GM21447 (cell line): ENCODE measurements at regions not wholly inside any gene's neighbourhood (a gene's known extent, or its start where the extent isn't known, plus 50 kb on each side); places are given as distances from the start of the nearest gene placed in this dataset.

Experiments
- ATAC-seq: cut with Tn5 transposase; IDR thresholded peaks from one replicate; pipeline ENCODE4 v1.9.1; 2021; ENCODE audit not compliant: unreplicated experiment

DNA sequence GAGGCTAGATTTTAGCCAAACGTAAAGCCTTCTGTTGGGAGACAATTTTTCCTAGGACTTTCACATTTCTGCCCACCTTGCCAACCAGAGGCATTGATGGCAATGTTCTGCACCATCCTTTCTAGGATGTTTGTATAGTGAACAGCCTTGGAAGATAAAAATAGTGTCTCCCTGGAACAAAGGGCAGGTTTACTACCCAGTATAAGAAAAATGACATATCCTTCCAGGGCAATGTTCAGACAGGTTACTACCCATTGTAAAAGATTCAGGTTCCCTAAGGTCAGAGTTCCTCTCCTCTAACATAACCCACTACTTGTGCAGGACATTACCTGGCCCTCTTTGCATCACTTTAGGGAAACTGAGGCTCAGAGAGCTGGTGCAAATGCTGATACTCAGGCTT is 248.2 kb upstream of the VEPH1 start:
- ATAC-seq, result no peak

DNA sequence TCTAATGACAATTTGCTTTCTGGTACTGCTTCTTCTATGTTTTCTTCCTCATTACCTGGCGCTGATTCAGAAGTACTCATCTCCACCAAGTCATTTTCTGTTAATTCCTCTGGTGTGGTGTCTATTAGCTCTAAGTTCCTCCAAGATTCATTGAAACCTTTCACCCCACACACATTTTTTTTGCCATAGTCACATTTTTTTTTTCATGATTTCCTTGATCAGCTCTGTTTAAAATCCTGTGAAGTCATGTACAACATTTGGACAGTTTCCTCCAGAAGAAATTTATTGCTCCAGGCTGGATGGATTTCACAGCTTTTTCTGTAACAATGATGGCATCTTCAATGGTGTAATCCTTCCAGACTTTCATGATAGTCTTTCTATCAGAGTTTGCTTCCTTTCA is 243.2 kb upstream of the VEPH1 start:
- no peak for ATAC-seq

GRCh38 chr3:157741607-157742006 is 238.4 kb upstream of the VEPH1 start:
- ATAC-seq, result no peak

DNA sequence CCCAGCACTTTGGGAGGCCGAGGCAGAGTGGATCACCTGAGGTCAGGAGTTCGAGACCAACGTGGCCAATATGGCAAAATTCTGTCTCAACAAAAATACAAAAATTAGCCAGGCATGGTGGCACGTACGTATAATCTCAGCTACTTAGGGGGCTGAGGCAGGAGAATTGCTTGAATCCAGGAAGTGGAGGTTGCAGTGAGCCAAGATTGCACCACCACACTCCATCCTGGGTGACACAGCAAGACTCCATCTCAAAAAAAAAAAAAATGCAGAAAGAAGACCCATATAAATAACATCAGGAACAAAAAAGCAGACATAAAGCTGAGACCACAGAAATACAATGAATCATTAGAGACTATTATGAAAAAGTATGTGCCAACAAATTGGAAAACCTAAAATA is 235.2 kb upstream of the VEPH1 start:
- no peak for ATAC-seq

DNA sequence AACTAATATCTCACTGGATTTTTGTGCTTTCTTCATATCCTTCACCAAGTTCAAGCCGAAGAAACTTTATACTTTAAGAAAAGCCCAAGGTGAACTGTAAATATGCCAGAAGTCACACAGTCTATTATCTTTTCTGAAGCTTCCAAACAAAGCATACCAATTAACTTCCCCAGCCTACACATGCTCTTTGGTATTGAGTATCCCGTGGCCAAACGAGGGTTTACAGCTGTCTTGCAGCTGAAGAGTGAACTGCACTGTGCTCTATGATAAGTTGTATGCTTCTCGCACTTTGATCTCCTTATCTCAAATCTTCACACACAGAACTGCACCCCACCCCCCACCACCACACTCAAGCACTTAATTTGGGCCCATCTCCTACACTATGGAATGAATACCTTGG is 215.6 kb upstream of the VEPH1 start:
- no peak for ATAC-seq

- no peak for ATAC-seq
These were observed 209.9 kb upstream of the VEPH1 start for GRCh38 chr3:157713101-157713500.

GRCh38 chr3:157705258-157705657 is 202.0 kb upstream of the VEPH1 start:
- no peak for ATAC-seq

DNA sequence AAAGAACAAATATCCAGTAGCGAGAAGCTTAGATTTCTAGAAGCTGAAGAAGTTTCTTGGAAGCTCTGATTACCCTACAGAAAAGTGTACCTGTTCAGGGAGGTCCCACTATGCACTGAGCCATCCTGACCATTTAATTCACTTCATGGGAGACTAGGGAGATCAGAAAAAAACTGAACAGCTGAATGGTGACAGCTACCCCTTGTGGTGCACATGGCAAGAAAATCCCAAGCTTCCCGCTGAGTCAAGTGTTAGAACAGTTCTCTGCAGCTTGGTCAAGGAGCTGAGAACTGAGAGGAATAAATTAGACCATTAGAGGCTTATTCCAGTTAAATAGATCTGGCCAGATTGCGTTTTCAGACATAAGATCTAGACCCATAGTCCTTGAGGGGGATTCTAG is 197.2 kb upstream of the VEPH1 start:
- no peak for ATAC-seq

- no peak for ATAC-seq
These were observed 192.4 kb upstream of the VEPH1 start for GRCh38 chr3:157695586-157695985.

GRCh38 chr3:157695103-157695502 is 191.9 kb upstream of the VEPH1 start:
- no peak for ATAC-seq

DNA sequence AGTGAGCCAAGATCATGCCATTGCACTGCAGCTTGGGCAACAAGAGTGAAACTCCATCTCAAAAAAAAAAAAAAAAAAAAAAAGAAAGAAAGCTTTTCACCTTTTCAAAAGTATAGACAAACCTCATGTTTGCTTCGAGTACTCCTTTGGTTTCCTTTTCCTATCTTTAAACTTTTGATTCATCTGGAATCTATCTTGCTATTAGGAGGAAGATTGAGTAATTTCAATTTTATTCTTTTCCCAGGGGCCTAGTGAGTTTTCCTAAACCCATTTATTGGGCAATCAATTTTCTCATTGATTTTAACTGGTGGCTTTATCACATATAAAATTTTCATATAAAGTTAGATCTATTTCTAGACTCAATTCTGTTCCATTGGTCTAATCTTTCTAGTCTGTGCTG is 190.5 kb upstream of the VEPH1 start:
- no peak for ATAC-seq

- no peak for ATAC-seq
These were observed 189.3 kb upstream of the VEPH1 start for GRCh38 chr3:157692468-157692867.

GRCh38 chr3:157683668-157684067 is 180.5 kb upstream of the VEPH1 start:
- no peak for ATAC-seq

DNA sequence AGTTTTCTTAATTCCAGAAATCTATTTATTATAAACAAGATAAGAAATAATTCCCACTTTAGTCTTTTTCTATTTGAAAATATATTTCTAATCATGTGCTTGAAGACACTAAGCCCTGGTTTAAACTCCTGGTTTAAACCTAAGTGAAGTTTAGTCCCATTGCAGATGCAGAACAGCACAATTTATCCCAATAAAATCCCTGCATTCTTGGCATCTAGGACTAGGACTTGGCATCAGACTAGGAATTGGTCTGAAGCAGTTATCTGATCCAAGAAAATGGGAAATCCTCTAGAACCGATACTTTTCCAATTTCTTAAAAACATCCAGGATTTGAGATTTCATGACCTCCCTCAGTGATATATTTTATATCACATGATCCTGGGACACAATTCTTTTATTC is 168.8 kb upstream of the VEPH1 start:
- ATAC-seq, result no peak

- no peak for ATAC-seq
These were observed 168.4 kb upstream of the VEPH1 start for GRCh38 chr3:157671656-157672055.

GRCh38 chr3:157669416-157669815 is 166.2 kb upstream of the VEPH1 start:
- ATAC-seq, result no peak

DNA sequence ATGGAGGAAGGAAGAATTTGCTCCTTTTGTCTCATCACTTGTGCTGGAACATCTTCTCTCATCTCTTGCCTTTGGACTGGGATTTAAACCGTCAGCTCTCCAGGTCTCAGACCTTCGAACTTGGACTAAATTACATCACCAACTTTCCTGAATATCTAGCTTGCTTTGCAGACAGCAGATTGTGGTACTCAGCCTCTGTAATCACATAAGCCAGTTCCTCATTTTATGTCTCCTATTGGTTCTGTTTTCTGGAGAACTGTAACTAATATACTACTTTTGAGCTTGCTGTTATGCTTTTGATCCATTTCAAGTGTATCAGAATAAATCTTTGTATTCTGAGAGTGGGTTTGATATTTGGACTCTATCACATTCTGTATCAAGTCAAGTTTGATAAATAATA is 164.3 kb upstream of the VEPH1 start:
- no peak for ATAC-seq

DNA sequence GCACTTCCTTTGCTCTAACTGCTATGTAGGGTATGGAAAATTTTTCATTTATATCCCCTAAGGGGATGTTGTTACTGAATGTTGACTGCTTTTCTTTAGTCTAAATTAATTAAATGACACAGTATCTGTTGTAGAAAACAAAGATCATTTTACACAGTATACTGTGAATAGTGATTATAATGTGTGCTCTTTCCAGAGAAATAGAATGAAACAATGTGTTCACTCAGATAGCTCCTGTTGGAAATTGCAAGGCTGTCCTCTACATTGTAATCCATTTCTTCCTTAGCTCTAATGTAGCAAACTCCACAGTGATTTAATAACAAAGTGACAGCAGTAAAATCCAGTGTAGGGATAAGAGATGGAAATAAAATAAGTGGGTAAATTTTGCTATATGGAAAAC is 159.0 kb upstream of the VEPH1 start:
- no peak for ATAC-seq

DNA sequence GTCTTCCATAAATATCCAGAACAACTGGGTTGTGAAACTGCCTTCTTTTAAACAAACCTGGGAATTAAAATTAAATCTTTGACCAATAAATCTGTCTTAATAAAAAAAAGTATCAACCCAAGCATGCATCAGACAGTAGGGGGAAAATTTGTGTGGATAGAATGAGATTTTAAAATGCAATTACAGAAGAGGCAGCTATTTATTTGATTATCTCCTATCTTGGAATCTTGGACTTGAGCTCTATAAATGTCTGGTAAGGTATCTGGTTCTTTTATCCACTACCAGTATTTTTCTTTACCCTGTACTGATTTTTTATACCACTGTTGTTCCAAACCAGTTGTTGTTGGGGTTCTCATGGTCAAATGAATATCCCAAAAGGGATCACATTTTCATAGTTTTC is 157.6 kb upstream of the VEPH1 start:
- ATAC-seq, result no peak

- ATAC-seq, result no peak
These were observed 149.2 kb upstream of the VEPH1 start for GRCh38 chr3:157652366-157652765.

GRCh38 chr3:157650699-157651098 is 147.5 kb upstream of the VEPH1 start:
- ATAC-seq, result no peak

DNA sequence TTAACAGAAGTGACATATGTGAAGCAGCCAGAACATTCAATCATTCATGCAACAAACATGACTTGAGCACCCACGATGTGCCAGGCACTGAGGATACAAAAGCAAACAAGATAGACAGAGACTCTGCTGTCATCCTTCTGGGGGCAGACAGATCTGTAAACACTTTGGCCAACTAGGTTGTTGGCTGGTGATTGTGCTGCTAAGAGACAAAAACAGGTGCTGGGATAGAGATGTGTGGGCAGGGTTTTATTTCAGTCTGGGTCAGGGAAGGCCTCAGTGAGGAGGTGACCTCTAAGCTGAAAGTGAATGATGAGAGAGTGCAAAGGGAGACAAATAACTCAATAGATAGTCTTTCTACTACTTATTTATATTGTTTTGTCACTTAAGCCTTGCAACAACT is 147.0 kb upstream of the VEPH1 start:
- no peak for ATAC-seq

DNA sequence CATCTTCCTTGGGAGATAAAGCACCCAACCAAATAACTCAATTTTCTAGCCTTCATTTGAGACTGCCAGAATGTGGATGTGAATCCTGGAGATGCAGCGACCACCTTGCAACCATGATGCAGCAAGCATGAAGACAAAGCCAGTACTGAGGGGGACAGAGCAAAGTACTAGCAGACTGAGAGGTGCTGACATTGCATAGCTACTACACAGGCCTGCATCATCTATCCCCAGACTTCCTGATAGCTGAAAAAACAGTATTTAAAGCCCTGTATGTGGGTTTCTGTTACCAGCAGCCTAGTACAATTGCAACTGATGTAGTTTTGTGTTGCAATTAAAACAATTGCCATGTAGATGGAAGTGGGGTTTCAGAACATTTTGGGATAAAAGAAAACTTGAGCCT is 146.3 kb upstream of the VEPH1 start:
- no peak for ATAC-seq

- ATAC-seq, result no peak
These were observed 144.6 kb upstream of the VEPH1 start for GRCh38 chr3:157647820-157648219.
